ENCODE measurements at regions not wholly inside any gene's neighbourhood (a gene's known extent, or its start where the extent isn't known, plus 50 kb on each side); places are given as distances from the start of the nearest gene placed in this dataset.
A peak's percentile ranks its signal among the peaks of the same experiment; 100 is the strongest.
"Not testable (repeated sequence)": the region's sequence is repeated elsewhere in the genome, so short reads cannot be mapped to it uniquely, and the experiment has no call there.

DNA sequence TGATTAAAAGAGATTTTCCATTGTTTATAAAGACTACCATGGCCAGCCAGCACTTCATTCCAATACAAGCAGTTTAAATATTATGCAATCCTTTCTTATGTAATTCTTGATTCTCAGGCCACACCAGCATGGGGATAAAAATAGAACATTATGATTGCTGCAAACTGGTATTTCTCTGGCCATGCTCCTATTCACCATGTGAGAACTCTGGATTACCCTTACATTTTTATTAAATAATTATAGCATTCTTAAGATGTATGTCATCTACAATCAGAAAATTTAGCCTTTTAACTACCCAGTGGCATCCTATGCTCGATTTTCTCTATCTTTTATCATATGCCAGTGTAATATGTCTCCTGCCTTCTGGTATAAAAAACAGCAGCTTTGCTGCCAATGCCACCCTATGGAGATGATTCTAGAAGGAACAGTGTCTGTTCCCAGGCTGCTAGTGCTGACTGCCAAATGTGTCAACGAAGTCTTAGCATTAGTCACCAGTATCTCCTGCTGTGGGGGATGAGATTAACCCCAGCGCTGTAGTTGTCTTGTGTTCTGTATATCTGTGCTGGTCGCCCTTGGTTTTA lies 501.4 kb downstream of the BCKDHB start:
- no peak for DNase-seq

- DNase-seq = peak; percentile 47
Measured at GRCh38 chr6:80605165-80605989, 498.9 kb downstream of the BCKDHB start.

GRCh38 chr6:80603679-80604078 lies 497.2 kb downstream of the BCKDHB start:
- DNase-seq = no peak

DNA sequence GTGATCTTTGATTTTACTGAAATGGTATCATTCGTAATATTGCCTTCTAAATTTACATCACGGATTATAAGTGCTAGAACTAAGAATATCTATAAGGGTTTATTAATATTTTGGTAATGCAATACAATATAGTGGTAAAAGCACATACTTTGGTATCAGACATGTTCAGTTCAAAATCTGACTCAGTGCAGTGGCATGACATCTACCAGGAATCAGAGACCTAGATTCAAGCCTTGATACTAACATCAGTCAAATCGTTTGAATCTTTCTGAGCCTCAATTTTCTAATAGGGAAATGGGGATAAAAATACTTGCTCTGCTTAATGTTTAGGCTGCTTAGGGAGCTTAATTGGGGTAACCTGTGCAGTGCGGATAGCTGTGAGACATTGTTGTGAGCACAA lies 488.0 kb downstream of the BCKDHB start:
- no peak for DNase-seq

GRCh38 chr6:80592436-80592835 lies 486.0 kb downstream of the BCKDHB start:
- no peak for DNase-seq

DNA sequence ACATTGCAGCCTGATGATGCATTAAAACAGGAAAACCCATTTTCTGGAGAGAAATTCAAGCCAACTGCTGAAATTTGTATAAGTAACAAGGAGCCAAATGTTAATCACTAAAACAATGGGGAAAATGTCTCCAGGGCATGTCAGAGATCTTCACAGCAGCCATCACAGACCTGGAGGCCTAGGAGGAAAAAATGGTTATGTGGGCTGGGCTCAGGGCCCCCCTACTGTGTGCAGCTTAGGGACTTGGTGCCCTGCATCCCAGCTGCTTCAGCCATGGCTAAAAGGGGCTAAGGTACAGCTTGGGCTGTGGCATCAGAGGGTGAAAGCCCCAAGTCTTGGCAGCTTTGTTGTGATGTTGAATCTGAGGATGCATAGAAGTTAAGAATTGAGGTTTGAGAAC lies 479.8 kb downstream of the BCKDHB start:
- DNase-seq = no peak

GRCh38 chr6:80579391-80580023 lies 473.0 kb downstream of the BCKDHB start:
- no peak for DNase-seq

DNA sequence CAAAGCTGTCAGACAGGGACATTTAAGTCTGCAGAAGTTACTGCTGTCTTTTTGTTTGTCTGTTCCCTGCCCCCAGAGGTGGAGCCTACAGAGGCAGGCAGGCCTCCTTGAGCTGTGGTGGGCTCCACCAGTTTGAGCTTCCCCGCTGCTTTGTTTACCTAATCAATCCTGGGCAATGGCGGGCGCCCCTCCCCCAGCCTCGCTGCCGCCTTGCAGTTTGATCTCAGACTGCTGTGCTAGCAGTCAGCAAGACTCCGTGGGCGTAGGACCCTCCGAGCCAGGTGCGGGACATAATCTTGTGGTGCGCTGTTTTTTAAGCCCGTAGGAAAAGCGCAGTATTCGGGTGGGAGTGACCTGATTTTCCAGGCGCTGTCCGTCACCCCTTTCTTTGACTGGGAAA lies 466.8 kb downstream of the BCKDHB start:
- DNase-seq = not testable (repeated sequence)

DNA sequence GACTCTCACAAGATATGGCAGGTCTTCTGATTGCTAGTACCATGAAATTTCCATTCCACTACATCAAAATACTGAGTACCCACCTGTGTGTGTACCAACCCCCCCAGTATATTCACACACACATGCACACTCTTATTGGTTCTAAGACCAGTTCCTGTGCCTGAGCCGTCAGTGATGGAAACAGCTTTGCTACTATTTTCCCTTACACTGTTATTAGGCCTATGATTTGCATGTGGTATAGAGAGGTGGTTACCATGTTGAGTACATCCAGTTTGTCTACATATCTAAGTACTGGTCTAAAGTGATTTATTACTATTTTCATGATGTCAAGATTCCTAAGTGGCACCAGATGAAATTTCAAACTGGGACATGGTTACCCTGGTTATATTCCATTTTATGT lies 459.9 kb downstream of the BCKDHB start:
- no peak for DNase-seq

- DNase-seq = peak; percentile 63
Measured at GRCh38 chr6:80553071-80553740, 446.7 kb downstream of the BCKDHB start.

GRCh38 chr6:80550748-80551147 lies 444.3 kb downstream of the BCKDHB start:
- DNase-seq = no peak

GRCh38 chr6:80550281-80550680 lies 443.8 kb downstream of the BCKDHB start:
- no peak for DNase-seq

GRCh38 chr6:80548532-80548931 lies 442.1 kb downstream of the BCKDHB start:
- DNase-seq = no peak

DNA sequence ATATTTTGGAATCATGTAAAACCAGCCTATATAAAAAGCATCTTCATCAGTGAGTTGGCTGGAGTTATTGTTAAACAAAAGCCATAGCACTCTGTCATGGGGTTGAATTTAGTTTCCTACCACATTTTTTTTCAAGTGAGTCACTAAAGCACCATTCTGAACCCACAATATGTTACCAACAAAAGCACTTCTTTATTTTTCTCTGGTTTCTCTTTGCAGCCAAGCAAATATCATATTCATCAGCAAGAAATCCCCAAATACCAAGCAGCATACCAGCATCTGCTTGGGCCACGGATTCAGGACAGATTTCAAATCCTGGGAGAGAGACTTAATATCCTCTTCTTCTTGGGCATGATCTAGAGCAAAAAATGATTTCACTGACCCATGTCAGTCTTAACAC lies 441.4 kb downstream of the BCKDHB start:
- DNase-seq = no peak

GRCh38 chr6:80544976-80545722 lies 438.7 kb downstream of the BCKDHB start:
- no peak for DNase-seq

DNA sequence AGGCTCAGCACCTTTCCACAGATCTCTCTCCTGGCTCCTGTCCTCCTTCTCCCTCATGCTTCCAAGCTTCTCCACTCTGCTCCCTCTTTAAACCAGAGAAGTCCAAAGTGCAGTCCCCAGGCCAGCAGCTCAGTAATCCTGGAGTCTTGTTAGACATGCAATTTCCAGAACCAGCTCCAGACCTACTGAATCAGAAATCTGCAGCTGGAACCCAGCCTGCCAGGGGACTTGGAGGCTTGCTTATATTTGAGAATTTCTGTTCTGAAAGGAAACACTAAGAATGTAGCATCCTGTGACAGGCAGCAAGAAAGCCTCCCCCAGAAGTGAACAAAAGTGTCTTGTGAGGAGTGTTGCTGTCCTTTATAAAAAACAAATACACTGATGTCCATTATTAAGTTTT lies 438.1 kb downstream of the BCKDHB start:
- no peak for DNase-seq

DNA sequence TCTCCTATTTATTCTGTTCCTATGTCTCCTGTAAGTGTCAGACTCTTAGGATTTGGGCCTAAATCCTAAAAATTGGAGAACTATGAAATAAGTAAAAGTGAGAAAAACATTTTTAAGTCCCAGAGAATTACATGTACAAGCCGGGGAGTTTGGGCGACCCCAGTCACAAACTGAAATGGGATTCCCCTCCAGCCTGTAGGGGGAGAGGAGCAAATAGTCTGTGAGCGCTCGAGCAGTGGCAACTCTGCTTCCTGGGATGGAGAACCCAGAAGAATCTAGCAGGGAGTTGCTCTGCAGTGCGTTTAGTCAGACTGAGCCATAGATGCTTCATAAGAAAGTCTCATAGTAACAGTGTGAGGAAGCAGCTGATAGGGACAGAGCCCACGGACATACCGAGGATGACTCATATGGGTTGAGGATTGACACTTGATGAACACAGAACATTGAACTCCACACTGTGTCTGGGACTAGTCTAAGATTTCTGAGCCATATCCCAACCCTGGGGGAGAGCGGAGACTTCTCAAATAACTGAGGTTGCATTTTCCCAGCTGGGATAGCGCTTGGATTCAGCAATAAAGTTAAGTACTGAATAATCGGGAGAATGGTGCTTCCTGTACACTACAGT lies 437.2 kb downstream of the BCKDHB start:
- no peak for DNase-seq

DNA sequence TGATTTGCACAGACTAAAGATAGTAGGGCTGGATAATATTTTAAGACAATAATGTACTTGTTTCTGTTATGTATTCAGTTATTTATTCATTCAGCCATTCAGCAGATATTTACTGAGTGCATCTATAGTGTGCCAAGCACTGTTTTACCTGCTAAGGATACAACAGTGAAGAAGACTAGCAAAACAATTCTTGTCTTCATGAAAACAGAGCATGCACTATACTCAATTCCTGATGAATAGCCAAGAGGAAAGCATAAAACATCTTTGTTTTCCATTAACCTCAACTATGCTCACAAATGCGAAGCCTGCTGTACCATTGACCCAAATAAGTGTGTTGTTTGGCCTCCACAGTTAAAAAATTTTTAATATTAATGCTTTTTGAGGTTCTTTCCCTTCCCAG lies 436.7 kb downstream of the BCKDHB start:
- no peak for DNase-seq

DNA sequence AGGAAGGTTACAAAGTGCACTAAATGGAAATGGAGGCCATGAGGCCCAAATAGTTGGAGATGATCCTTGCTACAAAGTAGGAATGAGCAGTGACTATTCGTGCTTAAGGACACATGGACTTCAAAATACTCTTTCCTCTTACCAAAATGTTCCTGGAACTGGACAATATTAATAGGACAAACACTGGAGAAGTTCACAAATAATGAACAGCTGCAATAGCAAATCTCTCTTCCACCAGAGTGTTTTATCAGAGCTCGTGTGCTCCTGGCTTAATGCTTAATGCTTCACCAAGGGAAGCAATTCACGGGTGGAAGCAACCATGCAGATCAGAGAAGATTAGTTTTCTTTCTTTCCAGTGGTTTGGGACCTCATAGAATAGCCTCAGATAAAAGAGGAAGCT lies 435.4 kb downstream of the BCKDHB start:
- no peak for DNase-seq

GRCh38 chr6:80541181-80541580 lies 434.7 kb downstream of the BCKDHB start:
- no peak for DNase-seq

- no peak for DNase-seq
Measured at GRCh38 chr6:80540700-80541099, 434.2 kb downstream of the BCKDHB start.
